ENCODE measurements at regions not wholly inside any gene's neighbourhood (a gene's known extent, or its start where the extent isn't known, plus 50 kb on each side); places are given as distances from the start of the nearest gene placed in this dataset.

- TF ChIP-seq POLR2AphosphoS5 (IDR thresholded peaks at IDR 0.05; ENCODE audit: low read depth, low read length) (no peak), POLR2A (IDR thresholded peaks at IDR 0.05; ENCODE audit: low read depth, low read length) (no peak), TAF1 (IDR thresholded peaks at IDR 0.05; ENCODE audit: borderline replicate concordance, low read depth, low read length) (no peak)
- no peak for FAIRE-seq
- no peak for DNase-seq (ENCODE audit: insufficient read length)
Measured at GRCh38 chr1:58152697-58153096, 393.8 kb downstream of the OMA1 start.

DNA sequence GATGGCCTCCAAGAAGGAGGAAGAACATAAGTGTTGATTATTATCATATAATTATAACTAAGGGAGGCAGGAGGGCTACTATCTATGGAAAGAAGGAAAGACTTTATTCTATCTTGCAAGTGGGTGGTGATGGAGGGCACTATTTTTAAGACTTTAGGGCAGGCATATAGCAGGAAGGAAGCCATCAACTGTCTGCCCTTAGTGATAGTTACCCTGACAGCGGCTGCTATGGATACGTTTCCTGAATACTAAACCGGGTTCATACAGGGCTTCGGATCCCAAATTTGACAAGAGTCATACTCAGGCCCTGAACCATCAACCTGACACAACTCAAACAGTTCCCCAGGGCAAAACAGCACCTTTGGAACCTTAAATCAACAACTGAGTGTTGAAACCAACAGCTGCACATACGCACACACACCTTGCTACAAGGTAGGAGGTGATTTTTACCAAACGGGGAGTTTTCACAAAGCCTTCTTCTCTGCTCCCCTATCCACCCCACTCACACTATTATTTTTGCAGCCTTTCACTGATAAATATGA lies 397.2 kb downstream of the OMA1 start:
- FAIRE-seq (no peak), DNase-seq (ENCODE audit: insufficient read length) (no peak)
- TF ChIP-seq POLR2AphosphoS5 (IDR thresholded peaks at IDR 0.05; ENCODE audit: low read depth, low read length) = no peak

DNA sequence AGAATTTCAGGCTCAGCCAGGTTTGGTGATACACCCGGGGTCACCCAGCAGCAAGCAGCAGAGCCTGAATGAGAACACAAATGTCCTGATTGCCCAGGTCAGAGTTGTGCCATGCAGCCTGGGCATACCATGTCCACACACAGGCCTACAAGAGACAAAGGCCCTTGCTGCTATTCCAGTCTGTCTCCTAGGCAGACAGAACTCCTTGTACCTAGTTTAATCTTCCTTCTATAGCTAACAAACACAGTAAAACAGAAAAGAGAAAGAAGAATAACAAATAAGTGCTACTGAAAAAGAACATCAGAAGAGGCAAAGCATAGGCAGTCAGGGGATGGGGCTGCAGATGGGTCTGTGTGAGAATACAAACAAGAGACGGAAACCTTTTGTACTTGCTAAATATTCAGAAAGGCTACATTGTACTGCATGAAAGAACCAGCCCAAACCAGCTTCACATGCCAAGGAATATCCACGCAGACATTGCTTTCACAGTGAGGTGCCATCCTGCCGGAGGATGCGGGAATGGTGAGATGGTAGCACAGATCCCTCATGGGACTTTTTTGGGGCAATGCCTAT lies 401.7 kb downstream of the OMA1 start:
- DNase-seq (ENCODE audit: insufficient read length) = no peak
- no peak for TF ChIP-seq POLR2A (IDR thresholded peaks at IDR 0.05; ENCODE audit: low read depth, low read length)
- TF ChIP-seq TAF1 (IDR thresholded peaks at IDR 0.05; ENCODE audit: borderline replicate concordance, low read depth, low read length) = no peak
- TF ChIP-seq POLR2AphosphoS5 (IDR thresholded peaks at IDR 0.05; ENCODE audit: low read depth, low read length) = no peak
- FAIRE-seq = no peak

DNA sequence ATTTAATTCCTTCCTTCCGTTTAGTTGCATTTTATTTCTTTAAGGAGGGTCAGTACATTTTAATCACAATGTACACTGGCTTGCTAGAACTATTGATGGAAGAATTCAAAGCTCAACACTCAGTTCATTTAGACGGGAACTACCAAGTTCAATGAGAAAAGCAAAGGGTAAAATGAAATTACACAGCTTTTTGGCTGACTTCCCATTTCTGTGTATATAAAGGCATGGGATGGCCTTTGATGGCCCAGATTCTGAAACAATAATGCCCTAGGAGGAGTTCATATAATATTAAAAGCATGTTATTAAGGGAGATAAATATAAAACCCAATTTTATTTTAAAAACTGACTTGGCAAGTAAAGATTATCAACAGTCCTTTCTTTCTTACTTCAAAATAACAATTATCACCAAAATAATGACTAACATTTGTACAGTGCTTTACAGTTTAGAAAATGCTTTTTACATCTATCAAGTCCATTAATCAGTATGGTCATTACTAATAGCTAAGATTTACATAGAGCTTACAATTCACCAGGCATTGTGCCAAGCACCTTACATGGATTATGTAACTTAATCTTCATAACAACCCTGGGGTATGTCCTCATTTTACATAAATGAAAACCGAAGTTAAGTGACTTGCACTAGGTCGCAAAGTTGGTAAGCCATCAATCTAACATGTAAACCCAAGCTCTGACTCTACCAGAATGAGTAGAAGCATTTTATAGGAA lies 402.4 kb downstream of the OMA1 start:
- no peak for DNase-seq (ENCODE audit: insufficient read length)
- TF ChIP-seq TAF1 (IDR thresholded peaks at IDR 0.05; ENCODE audit: borderline replicate concordance, low read depth, low read length) = no peak
- no peak for TF ChIP-seq POLR2A (IDR thresholded peaks at IDR 0.05; ENCODE audit: low read depth, low read length)
- no peak for TF ChIP-seq POLR2AphosphoS5 (IDR thresholded peaks at IDR 0.05; ENCODE audit: low read depth, low read length)
- no peak for FAIRE-seq

DNA sequence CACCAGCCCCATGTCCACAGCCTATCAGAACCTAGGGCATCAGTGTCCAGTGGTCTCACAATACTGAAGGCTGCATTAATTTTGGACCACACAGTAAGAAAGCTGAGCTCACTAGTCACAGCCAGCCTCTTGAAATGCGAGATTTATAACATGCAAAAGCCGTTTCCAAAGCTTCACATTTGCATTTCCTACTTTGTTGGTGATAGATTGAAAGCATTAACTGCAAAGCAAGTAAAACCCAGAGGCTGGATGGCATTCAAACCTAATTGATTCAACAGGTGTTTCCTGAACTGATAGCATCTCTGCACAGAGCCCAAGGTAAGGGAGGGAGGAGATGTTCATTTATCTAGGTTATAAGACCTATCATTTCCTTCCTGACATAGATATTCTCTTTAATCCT lies 410.1 kb downstream of the OMA1 start:
- FAIRE-seq (no peak), DNase-seq (ENCODE audit: insufficient read length) (no peak)
- TF ChIP-seq POLR2A (IDR thresholded peaks at IDR 0.05; ENCODE audit: low read depth, low read length) (no peak), POLR2AphosphoS5 (IDR thresholded peaks at IDR 0.05; ENCODE audit: low read depth, low read length) (no peak), TAF1 (IDR thresholded peaks at IDR 0.05; ENCODE audit: borderline replicate concordance, low read depth, low read length) (no peak)

GRCh38 chr1:58135821-58136321 lies 410.7 kb downstream of the OMA1 start:
- no peak for DNase-seq (ENCODE audit: insufficient read length)
- no peak for FAIRE-seq
- TF ChIP-seq POLR2A (IDR thresholded peaks at IDR 0.05; ENCODE audit: low read depth, low read length) (no peak), TAF1 (IDR thresholded peaks at IDR 0.05; ENCODE audit: borderline replicate concordance, low read depth, low read length) (no peak), POLR2AphosphoS5 (IDR thresholded peaks at IDR 0.05; ENCODE audit: low read depth, low read length) (no peak)

DNA sequence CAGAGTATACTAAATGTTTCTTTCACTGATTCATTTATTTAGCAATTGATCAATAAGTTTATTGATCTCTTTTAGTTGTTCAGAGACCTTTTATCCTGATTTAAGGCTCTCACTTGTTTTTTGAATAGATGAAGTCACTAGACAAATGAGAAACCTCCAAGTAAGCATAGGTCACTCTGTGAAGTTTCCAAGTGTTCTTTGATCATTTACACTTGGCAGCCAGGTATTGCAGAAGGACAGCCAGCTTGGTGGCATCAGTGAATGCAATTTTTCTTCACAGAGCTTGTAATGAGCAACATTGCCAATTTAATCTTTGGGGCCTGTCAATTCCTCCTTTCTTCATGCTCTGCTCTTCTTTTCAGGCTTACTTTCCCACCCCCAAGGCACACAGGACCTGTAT lies 413.0 kb downstream of the OMA1 start:
- TF ChIP-seq TAF1 (IDR thresholded peaks at IDR 0.05; ENCODE audit: borderline replicate concordance, low read depth, low read length) (no peak), POLR2A (IDR thresholded peaks at IDR 0.05; ENCODE audit: low read depth, low read length) (no peak), POLR2AphosphoS5 (IDR thresholded peaks at IDR 0.05; ENCODE audit: low read depth, low read length) (no peak)
- no peak for DNase-seq (ENCODE audit: insufficient read length)
- no peak for FAIRE-seq

- no peak for DNase-seq (ENCODE audit: insufficient read length)
- TF ChIP-seq TAF1 (IDR thresholded peaks at IDR 0.05; ENCODE audit: borderline replicate concordance, low read depth, low read length) (no peak), POLR2A (IDR thresholded peaks at IDR 0.05; ENCODE audit: low read depth, low read length) (no peak), POLR2AphosphoS5 (IDR thresholded peaks at IDR 0.05; ENCODE audit: low read depth, low read length) (no peak)
- no peak for FAIRE-seq
Measured at GRCh38 chr1:58123051-58123450, 423.5 kb downstream of the OMA1 start.

GRCh38 chr1:58119971-58120370 lies 426.6 kb downstream of the OMA1 start:
- no peak for TF ChIP-seq POLR2AphosphoS5 (IDR thresholded peaks at IDR 0.05; ENCODE audit: low read depth, low read length)
- TF ChIP-seq TAF1 (IDR thresholded peaks at IDR 0.05; ENCODE audit: borderline replicate concordance, low read depth, low read length) = no peak
- no peak for TF ChIP-seq POLR2A (IDR thresholded peaks at IDR 0.05; ENCODE audit: low read depth, low read length)
- FAIRE-seq = no peak
- DNase-seq (ENCODE audit: insufficient read length) = no peak

- TF ChIP-seq POLR2AphosphoS5 (IDR thresholded peaks at IDR 0.05; ENCODE audit: low read depth, low read length) (no peak), POLR2A (IDR thresholded peaks at IDR 0.05; ENCODE audit: low read depth, low read length) (no peak), TAF1 (IDR thresholded peaks at IDR 0.05; ENCODE audit: borderline replicate concordance, low read depth, low read length) (no peak)
- DNase-seq (ENCODE audit: insufficient read length) = no peak
- FAIRE-seq = no peak
Measured at GRCh38 chr1:58116284-58116683, 430.2 kb downstream of the OMA1 start.

- DNase-seq (ENCODE audit: insufficient read length) (no peak), FAIRE-seq (peak; percentile 5)
- TF ChIP-seq TAF1 (IDR thresholded peaks at IDR 0.05; ENCODE audit: borderline replicate concordance, low read depth, low read length) (no peak), POLR2A (IDR thresholded peaks at IDR 0.05; ENCODE audit: low read depth, low read length) (no peak), POLR2AphosphoS5 (IDR thresholded peaks at IDR 0.05; ENCODE audit: low read depth, low read length) (no peak)
Measured at GRCh38 chr1:58109646-58110200, 436.8 kb downstream of the OMA1 start.

DNA sequence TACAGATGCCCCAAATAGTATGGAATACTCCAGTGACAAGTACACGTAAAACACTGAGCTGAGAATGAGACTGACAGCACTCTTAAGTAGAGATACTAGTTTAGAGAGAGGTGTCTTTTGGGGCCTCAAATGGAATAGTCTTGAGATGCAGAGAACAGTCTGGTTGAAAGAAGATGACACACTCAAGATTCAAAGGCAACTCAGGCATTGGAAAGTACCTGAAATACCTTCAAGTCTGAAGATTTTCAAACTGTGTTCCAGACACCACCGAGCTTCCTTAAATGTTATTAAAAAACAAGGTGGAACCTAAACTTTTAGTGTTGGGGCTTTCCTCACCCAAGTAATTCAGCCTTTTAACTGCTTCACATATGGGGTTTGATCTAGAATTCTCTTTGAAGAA lies 437.7 kb downstream of the OMA1 start:
- FAIRE-seq (no peak), DNase-seq (ENCODE audit: insufficient read length) (no peak)
- TF ChIP-seq POLR2AphosphoS5 (IDR thresholded peaks at IDR 0.05; ENCODE audit: low read depth, low read length) (no peak), TAF1 (IDR thresholded peaks at IDR 0.05; ENCODE audit: borderline replicate concordance, low read depth, low read length) (no peak), POLR2A (IDR thresholded peaks at IDR 0.05; ENCODE audit: low read depth, low read length) (no peak)
